ENCODE measurements at regions not wholly inside any gene's neighbourhood (a gene's known extent, or its start where the extent isn't known, plus 50 kb on each side); places are given as distances from the start of the nearest gene placed in this dataset.

DNA sequence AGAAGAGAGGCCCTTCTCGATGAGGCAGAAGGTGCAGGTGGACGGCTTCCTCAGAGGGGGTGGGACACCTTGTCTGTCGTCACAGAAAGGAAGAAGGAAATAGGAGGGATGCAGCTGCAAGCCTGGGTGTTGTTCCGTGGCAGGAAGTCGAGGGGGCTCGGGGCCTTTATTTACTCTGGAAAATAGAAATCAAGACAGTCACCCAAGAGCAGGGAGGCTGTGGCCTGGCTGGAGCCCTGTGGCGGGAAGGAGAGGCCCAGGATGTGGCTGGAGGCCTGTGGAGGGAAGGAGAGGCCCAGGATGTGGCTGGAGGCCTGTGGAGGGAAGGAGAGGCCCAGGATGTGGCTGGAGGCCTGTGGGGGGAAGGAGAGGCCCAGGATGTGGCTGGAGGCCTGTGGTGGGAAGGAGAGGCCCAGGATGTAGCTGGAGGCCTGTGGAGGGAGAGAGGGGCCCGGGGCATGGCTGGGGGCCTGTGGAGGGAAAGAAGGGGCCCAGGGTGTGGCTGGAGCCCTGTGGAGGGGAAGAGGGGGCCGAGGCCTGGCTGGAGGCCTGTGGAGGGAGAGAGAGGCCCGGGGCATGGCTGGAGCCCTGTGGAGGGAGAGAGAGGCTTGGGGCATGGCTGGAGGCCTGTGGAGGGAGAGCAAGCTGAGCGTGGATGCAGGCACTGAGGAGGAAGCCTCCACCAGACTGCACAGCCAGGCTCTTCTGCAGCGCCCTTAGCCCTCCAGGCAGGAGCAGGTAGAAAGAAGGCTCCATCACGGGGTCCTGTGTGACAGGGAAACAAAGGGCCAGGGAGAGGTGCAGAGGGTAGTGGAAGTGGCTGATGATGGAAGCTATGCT is 97.3 kb upstream of the SFMBT2 start:
- Histone ChIP-seq H3K27ac (ENCODE audit: low read depth, low read length) (no peak overlapping the region), H3K4me1 (ENCODE audit: control insufficient read depth, insufficient read depth, low read length) (no peaks in the 10 kb centered on the region), H3K36me3 (ENCODE audit: control insufficient read depth, insufficient read depth, low read length) (no peaks in the 10 kb centered on the region), H3K27me3 (ENCODE audit: control insufficient read depth, insufficient read depth, low read length) (no peaks in the 10 kb centered on the region), H3K9ac (ENCODE audit: low read length) (no peak overlapping the region), H3K4me3 (ENCODE audit: low read length) (no peak overlapping the region)

DNA sequence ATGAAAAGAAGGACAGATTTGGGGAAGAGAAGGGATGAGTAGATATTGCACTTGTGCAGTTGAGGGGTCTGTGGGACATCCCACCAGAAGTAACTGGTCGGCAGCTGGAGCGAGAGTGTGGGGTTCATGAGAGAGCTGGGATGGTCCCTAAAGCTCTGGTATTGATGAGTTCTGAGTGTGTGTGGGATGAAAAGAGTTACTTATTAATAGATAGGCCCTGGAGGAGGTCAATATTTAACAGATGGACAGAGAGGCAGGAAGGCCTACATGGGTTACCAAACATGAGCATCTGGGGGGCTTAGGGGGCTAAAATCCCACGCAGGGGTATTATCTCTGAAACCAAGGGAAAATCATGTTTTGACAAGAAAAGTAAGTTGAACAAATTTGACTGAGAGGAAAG is 95.7 kb upstream of the SFMBT2 start:
- H3K4me3 ChIP-seq (ENCODE audit: low read length): no peak overlapping the region
- H3K9ac ChIP-seq (ENCODE audit: low read length): no peak overlapping the region
- no peaks in the 10 kb centered on the region for H3K27me3 ChIP-seq (ENCODE audit: control insufficient read depth, insufficient read depth, low read length)
- no peaks in the 10 kb centered on the region for H3K36me3 ChIP-seq (ENCODE audit: control insufficient read depth, insufficient read depth, low read length)
- H3K4me1 ChIP-seq (ENCODE audit: control insufficient read depth, insufficient read depth, low read length): no peaks in the 10 kb centered on the region
- no peak overlapping the region for H3K27ac ChIP-seq (ENCODE audit: low read depth, low read length)

DNA sequence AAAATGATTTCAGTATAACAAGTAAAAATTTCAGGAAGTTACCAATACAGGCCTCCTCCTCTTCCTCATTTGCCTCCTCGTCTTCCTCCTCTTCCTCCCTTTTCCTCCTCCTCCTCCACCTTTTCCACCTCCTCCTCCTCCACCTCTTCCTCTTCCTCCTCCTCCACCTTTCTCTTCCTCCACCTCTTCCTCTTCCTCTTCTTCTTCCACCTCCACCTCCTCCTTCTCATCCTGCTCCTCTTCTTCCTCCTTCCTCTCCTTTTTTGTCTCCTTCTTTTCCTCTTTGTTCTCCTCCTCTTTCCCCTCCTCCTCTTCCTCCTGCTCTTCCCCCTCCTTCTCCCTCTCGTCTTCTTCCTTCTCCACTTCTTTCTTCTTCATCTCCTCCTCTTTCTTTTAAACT is 94.4 kb upstream of the SFMBT2 start:
- Histone ChIP-seq H3K9ac (ENCODE audit: low read length) (no peak overlapping the region), H3K36me3 (ENCODE audit: control insufficient read depth, insufficient read depth, low read length) (no peaks in the 10 kb centered on the region), H3K27ac (ENCODE audit: low read depth, low read length) (no peak overlapping the region), H3K4me3 (ENCODE audit: low read length) (no peak overlapping the region), H3K4me1 (ENCODE audit: control insufficient read depth, insufficient read depth, low read length) (no peaks in the 10 kb centered on the region), H3K27me3 (ENCODE audit: control insufficient read depth, insufficient read depth, low read length) (no peaks in the 10 kb centered on the region)

DNA sequence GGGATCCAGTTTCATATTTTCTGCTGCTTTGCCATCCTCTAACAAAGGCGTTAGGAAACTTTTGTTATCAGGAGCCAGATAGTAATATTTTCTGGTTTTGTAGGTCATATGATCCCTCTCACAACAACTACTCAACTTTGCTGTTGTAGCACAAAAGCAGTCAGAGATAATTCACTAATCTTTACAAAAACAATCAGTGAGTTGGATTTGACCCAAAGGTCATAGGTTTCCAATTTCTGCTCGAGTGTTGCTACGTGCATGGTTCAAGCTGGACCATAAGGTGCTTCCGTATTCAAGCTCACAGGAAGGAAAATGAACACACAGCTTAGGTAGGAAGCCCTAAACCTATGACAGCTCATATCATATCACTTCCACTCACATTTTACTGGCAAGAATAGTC is 92.4 kb upstream of the SFMBT2 start:
- Histone ChIP-seq H3K9ac (ENCODE audit: low read length) (no peak overlapping the region), H3K4me1 (ENCODE audit: control insufficient read depth, insufficient read depth, low read length) (no peaks in the 10 kb centered on the region), H3K36me3 (ENCODE audit: control insufficient read depth, insufficient read depth, low read length) (no peaks in the 10 kb centered on the region), H3K27ac (ENCODE audit: low read depth, low read length) (no peak overlapping the region), H3K4me3 (ENCODE audit: low read length) (no peak overlapping the region), H3K27me3 (ENCODE audit: control insufficient read depth, insufficient read depth, low read length) (no peaks in the 10 kb centered on the region)

DNA sequence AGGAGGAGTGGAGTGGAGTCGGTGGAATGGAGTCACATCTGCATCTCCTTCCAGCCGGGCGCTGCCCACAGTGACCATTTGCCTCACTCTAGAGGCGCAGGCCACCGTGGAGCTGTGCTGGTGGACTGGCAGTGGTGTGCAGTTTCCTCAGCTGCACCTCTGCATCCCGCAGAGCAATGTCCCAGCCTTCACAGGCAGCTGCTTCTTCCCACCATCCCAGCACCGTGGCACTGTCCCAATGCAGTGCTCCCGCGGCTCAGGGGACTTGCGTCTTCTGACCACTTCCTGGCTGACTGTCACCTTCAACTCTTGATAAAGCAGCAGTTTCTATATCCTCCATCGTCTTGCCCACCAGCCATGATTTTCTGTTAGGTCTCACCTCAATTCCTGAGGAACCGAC is 90.3 kb upstream of the SFMBT2 start:
- no peaks in the 10 kb centered on the region for H3K36me3 ChIP-seq (ENCODE audit: control insufficient read depth, insufficient read depth, low read length)
- H3K27me3 ChIP-seq (ENCODE audit: control insufficient read depth, insufficient read depth, low read length): no peaks in the 10 kb centered on the region
- H3K27ac ChIP-seq (ENCODE audit: low read depth, low read length): no peak overlapping the region
- H3K4me1 ChIP-seq (ENCODE audit: control insufficient read depth, insufficient read depth, low read length): no peaks in the 10 kb centered on the region
- no peak overlapping the region for H3K4me3 ChIP-seq (ENCODE audit: low read length)
- H3K9ac ChIP-seq (ENCODE audit: low read length): no peak overlapping the region

DNA sequence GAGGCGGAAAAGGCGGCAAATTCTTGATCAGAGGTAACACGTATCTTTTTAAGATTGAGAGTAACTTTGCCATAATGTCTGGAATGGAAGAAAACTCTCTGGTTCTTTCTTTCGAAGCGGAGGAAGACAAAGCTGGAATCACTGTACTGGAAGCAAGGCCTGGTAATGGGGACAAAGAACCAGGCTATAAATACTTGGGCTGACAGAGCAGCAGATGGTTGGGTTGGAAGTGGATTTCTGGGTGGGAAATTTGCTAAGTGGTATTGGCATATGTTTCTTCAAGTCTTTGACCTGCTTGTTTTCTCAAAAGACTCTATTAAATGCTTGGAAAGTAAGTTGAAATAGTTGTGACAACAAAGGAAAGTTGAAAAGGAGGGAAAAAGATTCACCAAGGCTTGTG is 87.3 kb upstream of the SFMBT2 start:
- no peaks in the 10 kb centered on the region for H3K27me3 ChIP-seq (ENCODE audit: control insufficient read depth, insufficient read depth, low read length)
- H3K9ac ChIP-seq (ENCODE audit: low read length): no peak overlapping the region
- H3K4me3 ChIP-seq (ENCODE audit: low read length): no peak overlapping the region
- no peak overlapping the region for H3K27ac ChIP-seq (ENCODE audit: low read depth, low read length)
- no peaks in the 10 kb centered on the region for H3K36me3 ChIP-seq (ENCODE audit: control insufficient read depth, insufficient read depth, low read length)
- no peaks in the 10 kb centered on the region for H3K4me1 ChIP-seq (ENCODE audit: control insufficient read depth, insufficient read depth, low read length)

DNA sequence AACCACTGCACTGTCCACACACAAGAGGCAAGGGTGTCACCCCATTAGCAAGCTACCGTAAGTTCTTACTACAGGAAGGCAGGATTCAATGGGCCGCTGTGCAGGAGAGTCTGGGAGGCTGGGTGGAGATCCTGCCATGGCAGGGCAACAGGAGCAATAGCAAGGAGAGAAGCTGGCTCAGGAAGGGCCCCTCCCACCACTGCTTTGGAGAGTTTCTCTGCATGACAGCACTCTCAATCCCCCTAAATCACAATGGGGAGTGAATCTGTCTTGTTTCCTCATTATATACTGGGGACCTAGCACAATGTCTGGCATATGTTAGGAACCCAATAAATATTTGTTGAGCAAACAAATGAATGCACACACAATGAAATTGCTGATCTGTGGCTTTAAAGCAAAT is 83.2 kb upstream of the SFMBT2 start:
- no peaks in the 10 kb centered on the region for H3K27me3 ChIP-seq (ENCODE audit: control insufficient read depth, insufficient read depth, low read length)
- H3K27ac ChIP-seq (ENCODE audit: low read depth, low read length): no peak overlapping the region
- no peaks in the 10 kb centered on the region for H3K4me1 ChIP-seq (ENCODE audit: control insufficient read depth, insufficient read depth, low read length)
- H3K4me3 ChIP-seq (ENCODE audit: low read length): no peak overlapping the region
- no peak overlapping the region for H3K9ac ChIP-seq (ENCODE audit: low read length)
- H3K36me3 ChIP-seq (ENCODE audit: control insufficient read depth, insufficient read depth, low read length): no peaks in the 10 kb centered on the region

DNA sequence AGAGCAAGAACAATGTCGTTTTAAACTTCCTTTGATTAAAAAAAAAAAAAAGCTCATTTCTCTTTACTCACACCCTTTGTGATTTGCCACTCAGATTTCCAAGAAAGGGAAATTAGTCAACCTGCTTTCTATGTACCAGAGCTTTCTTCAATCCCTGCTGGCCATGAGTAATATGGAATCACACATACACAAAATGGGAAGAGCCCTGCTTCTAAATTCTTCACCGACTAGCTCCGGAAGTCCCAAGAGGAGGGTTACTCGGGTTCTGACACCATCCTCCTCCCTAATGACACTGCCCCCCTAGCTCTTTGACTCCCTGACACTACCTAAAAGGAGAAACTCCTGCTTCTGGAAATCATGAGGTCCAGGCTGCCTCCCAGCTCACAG is 81.8 kb upstream of the SFMBT2 start:
- no peak overlapping the region for H3K27ac ChIP-seq (ENCODE audit: low read depth, low read length)
- no peak overlapping the region for H3K4me3 ChIP-seq (ENCODE audit: low read length)
- H3K4me1 ChIP-seq (ENCODE audit: control insufficient read depth, insufficient read depth, low read length): no peaks in the 10 kb centered on the region
- H3K9ac ChIP-seq (ENCODE audit: low read length): no peak overlapping the region
- no peaks in the 10 kb centered on the region for H3K36me3 ChIP-seq (ENCODE audit: control insufficient read depth, insufficient read depth, low read length)
- H3K27me3 ChIP-seq (ENCODE audit: control insufficient read depth, insufficient read depth, low read length): no peaks in the 10 kb centered on the region

DNA sequence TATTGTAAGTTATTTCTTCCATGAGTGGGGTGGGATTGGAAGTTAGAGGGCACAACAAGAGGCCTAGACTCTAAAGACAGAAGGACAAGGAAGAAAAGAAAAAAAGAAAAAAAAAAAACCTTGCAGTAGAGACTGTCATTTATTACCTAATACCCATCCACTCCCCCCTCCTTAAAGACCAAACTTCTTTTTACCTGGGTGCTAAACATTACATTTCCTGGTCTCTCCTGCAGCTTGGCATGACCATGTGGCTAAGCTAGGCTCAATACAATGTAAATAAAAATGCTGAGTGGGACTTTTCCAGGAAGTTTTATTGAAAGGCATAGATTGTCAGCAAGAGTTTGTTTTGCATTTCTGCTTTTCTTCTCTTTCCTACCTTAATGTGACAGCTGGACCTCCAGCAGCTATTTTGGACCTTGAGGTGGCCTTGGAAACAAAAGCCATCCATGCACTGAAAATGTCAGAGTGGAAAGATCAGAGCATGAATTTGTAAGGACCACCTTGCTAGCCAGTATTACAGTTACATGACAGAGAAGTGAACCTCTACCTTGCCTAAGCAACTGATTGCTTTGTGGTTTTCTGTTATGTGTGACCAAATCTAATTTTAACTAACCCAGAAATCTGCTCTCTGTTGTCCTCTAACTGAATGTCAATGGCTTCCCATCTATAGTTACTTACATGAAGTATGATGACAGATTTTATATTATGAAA is 81.3 kb upstream of the SFMBT2 start:
- H3K4me3 ChIP-seq (ENCODE audit: low read length): no peak overlapping the region
- no peaks in the 10 kb centered on the region for H3K27me3 ChIP-seq (ENCODE audit: control insufficient read depth, insufficient read depth, low read length)
- H3K9ac ChIP-seq (ENCODE audit: low read length): no peak overlapping the region
- no peak overlapping the region for H3K27ac ChIP-seq (ENCODE audit: low read depth, low read length)
- no peaks in the 10 kb centered on the region for H3K4me1 ChIP-seq (ENCODE audit: control insufficient read depth, insufficient read depth, low read length)
- H3K36me3 ChIP-seq (ENCODE audit: control insufficient read depth, insufficient read depth, low read length): no peaks in the 10 kb centered on the region

DNA sequence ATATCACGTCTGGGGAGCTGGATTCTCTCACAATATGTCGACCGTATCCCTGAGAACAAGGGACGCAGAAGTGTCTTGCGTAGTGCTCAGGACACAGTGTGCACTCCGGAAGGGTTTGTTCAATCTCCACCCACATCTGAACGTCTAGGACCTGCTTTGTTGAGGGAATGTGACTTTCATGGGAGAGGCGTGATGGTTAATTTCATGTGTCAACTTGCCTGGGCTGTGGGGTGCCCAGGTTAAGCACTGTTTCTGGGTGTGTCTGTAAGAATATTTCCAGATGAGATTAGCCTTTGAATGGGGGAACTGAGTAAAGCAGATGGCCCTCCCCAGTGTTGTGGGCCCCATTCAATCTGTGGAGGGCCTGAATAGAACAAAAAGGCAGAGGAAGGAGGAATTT is 80.4 kb upstream of the SFMBT2 start:
- Histone ChIP-seq H3K27ac (ENCODE audit: low read depth, low read length) (no peak overlapping the region), H3K36me3 (ENCODE audit: control insufficient read depth, insufficient read depth, low read length) (no peaks in the 10 kb centered on the region), H3K9ac (ENCODE audit: low read length) (no peak overlapping the region), H3K4me1 (ENCODE audit: control insufficient read depth, insufficient read depth, low read length) (no peaks in the 10 kb centered on the region), H3K27me3 (ENCODE audit: control insufficient read depth, insufficient read depth, low read length) (no peaks in the 10 kb centered on the region), H3K4me3 (ENCODE audit: low read length) (no peak overlapping the region)

DNA sequence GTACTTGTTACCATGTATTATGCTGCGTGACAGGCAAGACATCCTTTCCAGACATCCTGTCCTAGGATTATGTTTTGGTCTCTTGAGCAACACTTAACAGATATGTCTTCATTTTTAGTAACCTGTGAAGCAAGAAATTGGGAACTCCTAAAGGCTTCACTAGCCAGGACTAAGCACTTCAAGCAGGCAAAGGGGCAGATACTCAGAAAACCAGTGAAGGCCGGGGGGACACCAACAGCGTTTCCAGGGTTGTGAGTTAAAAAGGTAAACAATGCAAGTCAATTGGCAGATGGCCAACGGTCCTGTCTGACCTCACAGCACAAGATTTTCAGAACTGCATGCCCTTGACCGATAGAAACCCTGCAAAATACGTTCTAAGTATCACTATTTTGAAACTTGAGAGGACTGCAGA is 77.6 kb upstream of the SFMBT2 start:
- H3K4me1 ChIP-seq (ENCODE audit: control insufficient read depth, insufficient read depth, low read length): no peaks in the 10 kb centered on the region
- no peak overlapping the region for H3K9ac ChIP-seq (ENCODE audit: low read length)
- no peak overlapping the region for H3K4me3 ChIP-seq (ENCODE audit: low read length)
- H3K27ac ChIP-seq (ENCODE audit: low read depth, low read length): no peak overlapping the region
- no peaks in the 10 kb centered on the region for H3K36me3 ChIP-seq (ENCODE audit: control insufficient read depth, insufficient read depth, low read length)
- H3K27me3 ChIP-seq (ENCODE audit: control insufficient read depth, insufficient read depth, low read length): no peaks in the 10 kb centered on the region

DNA sequence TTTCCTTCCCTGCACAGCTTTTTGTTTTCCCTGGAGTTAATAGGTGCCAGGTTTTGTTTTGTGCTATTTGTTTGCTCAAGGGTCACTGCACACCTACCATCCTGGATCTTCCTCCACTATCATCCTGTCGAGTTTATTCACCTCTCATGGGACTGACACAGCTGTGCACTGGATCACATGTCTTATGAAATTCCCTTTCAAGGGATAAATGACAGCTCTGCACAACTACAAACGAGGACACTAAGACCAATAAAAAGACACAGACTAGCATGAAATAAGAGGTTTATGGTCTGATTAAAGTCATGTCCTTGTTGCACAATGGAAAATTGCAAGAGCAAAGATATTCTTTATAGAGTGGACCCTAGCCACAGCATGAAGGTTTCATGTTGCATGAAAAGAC is 76.7 kb upstream of the SFMBT2 start:
- H3K27me3 ChIP-seq (ENCODE audit: control insufficient read depth, insufficient read depth, low read length): no peaks in the 10 kb centered on the region
- H3K4me1 ChIP-seq (ENCODE audit: control insufficient read depth, insufficient read depth, low read length): no peaks in the 10 kb centered on the region
- no peak overlapping the region for H3K9ac ChIP-seq (ENCODE audit: low read length)
- H3K4me3 ChIP-seq (ENCODE audit: low read length): no peak overlapping the region
- H3K27ac ChIP-seq (ENCODE audit: low read depth, low read length): no peak overlapping the region
- no peaks in the 10 kb centered on the region for H3K36me3 ChIP-seq (ENCODE audit: control insufficient read depth, insufficient read depth, low read length)

DNA sequence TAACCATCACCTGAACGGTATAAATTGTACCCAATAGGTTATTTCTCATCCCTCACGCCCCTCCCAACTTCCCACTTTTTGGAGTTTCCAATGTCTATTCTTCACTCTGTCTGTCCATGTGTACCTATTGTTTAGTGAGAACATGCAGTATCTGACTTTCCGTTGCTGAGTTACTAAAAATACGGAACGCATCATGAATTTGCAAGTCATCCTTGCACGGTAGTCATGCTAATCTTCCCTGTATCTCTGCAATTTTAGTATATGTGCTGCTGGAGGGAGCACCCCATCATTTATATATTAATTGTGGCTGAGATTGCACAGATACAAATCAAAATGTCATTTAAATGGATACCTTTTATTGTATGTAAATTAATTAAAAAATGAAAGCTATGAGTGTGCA is 75.7 kb upstream of the SFMBT2 start:
- H3K27ac ChIP-seq (ENCODE audit: low read depth, low read length): no peak overlapping the region
- no peaks in the 10 kb centered on the region for H3K4me1 ChIP-seq (ENCODE audit: control insufficient read depth, insufficient read depth, low read length)
- H3K36me3 ChIP-seq (ENCODE audit: control insufficient read depth, insufficient read depth, low read length): no peaks in the 10 kb centered on the region
- no peaks in the 10 kb centered on the region for H3K27me3 ChIP-seq (ENCODE audit: control insufficient read depth, insufficient read depth, low read length)
- no peak overlapping the region for H3K4me3 ChIP-seq (ENCODE audit: low read length)
- H3K9ac ChIP-seq (ENCODE audit: low read length): no peak overlapping the region

Measured in rectal smooth muscle tissue (tissue), 1 donor.